ENCODE measurements at regions not wholly inside any gene's neighbourhood (a gene's known extent, or its start where the extent isn't known, plus 50 kb on each side); places are given as distances from the start of the nearest gene placed in this dataset.
"Not testable (repeated sequence)": the region's sequence is repeated elsewhere in the genome, so short reads cannot be mapped to it uniquely, and the experiment has no call there.

DNA sequence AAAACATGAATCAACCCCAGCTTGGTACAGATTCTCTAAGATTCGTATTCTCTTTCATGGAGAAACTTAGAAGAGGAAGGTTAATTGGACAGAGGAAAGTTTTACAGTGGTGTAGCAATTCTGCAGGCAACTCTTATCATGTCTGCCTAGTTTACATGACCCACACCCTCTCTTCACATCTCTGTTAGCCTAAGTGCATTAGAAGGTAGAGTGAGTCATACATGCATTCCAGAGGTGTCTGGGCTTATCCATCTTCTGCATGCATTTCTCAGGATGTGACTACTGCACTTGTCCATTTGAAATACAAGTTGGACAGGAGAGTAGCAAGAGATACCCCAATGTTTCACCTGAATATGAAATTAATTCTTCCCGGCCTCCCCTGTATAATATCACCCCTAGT is 578.4 kb upstream of the NCAM2 start:
- DNase-seq: no peak

GRCh38 chr21:20424943-20425342 is 573.3 kb upstream of the NCAM2 start:
- no peak for DNase-seq

- DNase-seq: no peak
These were observed 572.4 kb upstream of the NCAM2 start for GRCh38 chr21:20425856-20426255.

DNA sequence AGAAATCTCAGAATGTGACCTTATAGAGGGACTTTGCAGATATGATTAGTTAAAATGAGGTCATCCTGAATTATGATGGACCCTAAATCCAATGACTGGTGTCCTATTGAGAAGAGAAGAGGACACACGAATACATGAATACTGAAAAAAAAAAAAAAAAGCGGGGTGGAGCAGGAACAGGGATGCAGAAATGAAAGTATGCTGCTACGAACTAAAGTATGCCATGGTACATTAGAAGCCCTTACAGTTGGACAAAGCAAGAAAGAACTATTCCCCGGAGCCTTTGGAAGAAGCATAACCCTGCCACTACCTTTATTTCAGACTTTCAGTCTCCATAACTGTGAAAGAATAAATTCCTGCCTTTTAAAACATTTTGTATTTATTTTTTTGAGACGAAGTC is 557.9 kb upstream of the NCAM2 start:
- no peak for DNase-seq

DNA sequence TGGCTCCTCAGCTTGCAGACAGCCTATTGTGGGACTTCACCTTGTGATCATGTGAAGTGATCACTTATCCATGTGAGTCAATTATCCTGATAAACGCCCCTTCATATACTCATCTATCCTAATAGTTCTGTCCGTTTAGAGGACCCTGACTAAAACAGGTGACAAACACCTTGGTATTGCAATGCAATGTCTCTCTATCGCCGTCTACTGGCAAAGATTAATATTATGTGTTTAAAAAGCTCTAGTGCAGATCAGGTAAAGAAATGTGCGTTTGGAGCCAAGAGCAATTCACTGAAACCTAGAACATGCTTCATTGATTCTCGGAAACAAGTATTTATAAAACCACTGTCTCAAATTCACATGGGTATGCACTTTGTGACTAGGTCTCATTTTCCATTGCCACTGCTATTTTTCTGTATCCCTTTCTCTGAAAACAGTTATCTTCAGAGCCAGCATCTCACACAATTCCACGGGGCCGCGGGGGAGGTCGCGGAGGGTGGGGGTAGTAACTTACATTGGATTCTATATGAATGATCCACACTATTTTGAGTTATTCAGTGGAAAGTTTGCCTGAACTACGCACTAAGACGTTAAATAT is 554.6 kb upstream of the NCAM2 start:
- DNase-seq: no peak

DNA sequence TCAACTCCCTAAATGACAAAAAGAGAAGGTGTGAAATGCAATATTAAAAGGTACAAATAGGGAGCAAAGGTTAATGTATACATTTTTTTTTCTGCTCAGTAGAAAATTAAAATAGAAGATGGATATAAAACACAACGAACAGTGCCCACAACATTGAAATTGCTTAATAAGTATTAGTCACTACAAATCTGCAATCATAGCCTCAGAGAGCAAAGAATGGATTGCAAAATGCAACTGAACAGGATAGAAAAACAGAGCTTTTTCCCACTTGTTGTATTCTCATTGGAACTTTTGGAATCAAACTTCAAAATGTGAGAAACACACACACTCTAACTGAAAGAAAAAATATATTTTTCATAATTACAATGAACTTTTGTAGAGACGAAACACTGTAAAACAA is 552.2 kb upstream of the NCAM2 start:
- no peak for DNase-seq

DNA sequence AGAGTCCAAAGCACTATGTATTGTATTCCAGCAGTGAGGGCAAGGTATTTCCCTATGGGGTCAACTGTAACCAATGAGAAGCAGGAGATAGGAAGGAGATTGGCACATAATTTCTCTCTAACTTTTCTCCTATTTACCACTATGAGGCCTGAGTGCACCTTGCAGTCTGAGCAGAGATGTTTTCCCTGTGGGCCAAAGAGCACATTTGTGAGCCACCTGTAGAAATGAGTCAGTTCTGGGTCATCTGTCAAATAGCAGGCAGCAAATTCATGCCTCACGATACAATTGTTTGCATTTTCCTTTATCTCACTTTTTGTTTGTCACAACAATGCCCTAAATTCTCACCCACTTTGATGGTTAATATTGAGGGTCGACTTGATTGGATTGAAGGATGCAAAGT is 547.2 kb upstream of the NCAM2 start:
- DNase-seq: peak; percentile 4

DNA sequence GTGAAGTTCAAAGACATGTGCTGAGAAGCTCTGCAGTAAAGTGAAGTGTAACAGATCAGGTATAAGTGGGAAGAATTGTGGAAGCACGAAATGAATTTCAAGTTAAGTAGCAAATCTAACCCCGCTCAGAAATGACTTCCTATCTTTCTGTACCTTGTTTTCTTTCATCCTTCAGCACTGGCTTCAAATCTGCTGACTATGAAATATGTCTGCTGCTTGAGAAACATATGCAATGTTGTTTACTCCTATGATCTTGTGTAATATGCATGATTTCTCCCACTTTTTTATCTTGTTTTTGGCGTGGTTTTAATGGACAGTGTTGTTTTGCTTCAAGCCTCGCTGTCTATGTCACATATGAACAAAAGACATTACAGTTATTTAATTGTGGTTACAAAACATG is 545.3 kb upstream of the NCAM2 start:
- DNase-seq: no peak

DNA sequence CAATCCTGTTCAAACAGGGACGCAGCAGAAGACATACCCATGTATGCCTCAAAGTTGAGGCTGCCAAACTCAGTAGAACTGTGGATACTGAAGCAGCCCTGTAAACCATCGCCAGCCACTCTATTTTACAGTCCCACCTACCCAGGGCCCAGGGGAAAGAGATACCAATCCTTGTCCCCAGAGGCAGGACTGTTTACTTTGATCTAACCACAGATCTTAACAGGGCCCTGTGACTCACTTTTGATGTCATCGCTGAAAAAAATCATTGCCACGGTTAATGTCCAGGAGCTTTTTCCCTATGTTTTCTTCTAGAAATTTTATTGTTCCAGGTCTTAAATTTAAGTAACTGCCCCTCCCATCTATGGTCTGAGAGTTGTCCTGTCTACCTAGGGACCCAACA is 538.4 kb upstream of the NCAM2 start:
- DNase-seq: no peak

GRCh38 chr21:20463362-20463761 is 534.8 kb upstream of the NCAM2 start:
- DNase-seq: no peak

- DNase-seq: no peak
These were observed 528.8 kb upstream of the NCAM2 start for GRCh38 chr21:20469361-20469760.

DNA sequence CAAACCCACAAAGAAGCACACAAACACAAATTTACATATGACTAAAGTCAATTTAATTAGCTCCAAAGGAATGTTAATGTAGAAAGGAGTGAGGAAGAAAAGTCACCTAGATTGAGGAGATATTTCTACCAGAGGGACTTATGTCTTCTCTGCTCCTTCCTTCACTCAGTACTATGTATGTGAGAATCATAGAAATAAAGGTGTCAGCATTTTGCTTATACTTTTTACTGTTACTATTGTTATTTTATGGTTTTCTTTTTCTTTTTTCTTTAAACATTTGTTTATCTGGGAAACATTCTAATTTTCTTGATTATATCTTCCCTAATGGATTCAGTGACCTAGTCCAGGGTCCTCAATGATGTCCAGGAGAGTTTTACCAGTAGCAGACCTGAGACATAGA is 511.9 kb upstream of the NCAM2 start:
- DNase-seq: no peak

DNA sequence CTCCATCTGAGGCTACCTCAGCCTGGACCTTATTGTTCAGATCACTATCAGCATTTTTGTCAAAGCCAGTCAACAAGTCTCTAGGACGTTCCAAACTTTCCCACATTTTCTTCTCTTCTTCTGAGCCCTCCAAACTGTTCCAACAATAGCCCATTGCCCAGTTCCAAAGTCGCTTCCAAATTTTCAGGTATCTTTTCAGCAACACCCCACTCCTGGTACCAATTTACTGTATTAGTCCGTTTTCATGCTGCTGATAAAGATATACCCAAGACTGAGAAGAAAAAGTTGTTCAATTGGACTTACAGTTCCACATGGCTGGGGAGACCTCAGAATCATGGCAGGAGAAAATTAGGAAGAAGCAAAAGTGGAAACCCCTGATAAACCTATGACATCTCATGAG is 495.3 kb upstream of the NCAM2 start:
- not testable (repeated sequence) for DNase-seq

DNA sequence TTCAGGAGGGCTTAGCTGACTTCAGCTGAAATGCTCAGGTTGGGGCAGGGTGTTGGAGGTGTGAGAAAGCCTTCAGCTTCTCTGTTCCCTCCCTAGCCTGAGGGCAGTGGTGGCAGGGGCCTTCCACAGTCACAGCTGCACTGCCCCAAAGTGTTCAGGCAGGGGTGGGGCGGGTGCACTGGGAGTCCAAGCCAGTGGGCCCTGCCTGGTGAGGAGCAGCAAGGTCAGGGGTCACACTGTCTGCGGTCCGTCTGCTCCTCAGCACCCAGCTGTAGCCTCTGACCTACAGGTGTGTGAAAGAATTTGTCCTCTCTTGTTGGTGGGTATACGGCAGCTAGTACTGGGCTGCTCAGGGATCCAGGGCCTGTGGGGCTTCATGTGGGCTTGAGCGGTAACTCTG is 490.4 kb upstream of the NCAM2 start:
- DNase-seq: no peak

GRCh38 chr21:20511216-20511880 is 486.9 kb upstream of the NCAM2 start:
- DNase-seq: peak; percentile 2

GRCh38 chr21:20515446-20515845 is 482.8 kb upstream of the NCAM2 start:
- no peak for DNase-seq

DNA sequence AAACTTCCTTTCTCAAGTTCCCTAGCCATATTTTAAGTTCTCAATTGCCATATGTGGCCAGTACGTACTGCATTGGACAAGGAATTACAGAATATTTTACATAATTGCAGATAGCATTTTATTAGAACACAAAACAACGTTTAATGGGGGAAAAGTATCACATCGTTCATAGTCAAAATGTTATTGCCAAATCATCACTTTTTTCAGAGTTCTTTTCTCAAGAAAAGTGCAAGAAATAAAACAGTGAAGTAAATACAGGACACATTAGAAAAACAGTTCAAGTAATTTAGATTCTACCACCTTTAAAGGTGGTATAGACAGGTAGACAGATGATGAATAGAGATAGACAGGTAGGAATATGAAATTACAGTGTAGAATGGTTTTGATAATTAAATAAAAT is 479.1 kb upstream of the NCAM2 start:
- DNase-seq: no peak

DNA sequence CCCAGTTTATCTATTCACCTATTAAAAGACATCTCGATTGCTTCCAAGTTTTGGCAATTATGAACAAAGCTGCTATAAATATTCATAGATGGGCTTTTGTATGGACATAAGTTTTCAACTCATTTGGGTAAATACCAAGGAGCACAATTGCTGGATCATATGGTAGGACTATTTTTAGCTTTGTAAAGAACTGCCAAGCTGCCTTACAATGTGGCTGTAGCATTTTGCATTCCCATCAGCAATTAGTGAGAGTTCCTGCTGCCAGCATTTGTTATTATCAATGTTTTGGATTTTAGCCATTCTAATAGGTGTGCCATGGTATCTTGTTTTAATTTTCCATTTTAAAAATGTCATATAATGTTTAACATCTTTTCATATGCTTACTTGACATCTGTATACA is 475.6 kb upstream of the NCAM2 start:
- no peak for DNase-seq

GRCh38 chr21:20523191-20523590 is 475.0 kb upstream of the NCAM2 start:
- DNase-seq: no peak

DNA sequence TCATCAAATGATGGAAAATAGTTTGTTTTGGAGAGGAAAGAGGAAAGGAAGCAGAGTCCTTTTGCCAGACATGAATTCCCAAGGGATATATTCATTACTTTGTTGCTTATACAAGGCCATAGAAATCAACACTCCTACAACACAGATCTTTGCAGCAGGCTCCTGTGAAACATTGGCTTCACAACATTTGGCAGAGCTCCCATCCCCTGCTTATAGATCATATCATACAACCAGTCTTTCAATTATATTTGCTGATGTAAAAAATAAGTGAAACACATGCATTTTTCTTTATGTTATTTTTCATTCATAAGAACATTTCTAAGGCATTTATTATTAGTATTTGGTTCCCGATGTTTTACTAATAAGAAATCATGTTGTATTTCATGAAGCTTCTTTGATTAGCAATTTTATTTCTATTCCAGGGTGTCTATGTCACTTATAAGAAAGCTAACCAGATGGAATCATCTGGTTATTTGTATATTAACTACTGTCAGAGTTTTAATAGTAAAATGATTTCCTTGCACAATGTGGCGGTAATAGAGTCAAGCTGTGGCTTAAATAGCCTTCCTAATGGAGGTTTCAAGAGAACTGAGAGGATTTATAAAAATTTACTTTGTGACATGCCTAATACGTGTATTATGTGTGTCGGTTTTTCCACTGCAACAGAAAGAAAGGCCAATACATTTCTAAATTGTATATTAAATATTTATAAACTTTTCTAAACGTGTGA is 470.3 kb upstream of the NCAM2 start:
- DNase-seq: no peak

- DNase-seq: no peak
These were observed 461.1 kb upstream of the NCAM2 start for GRCh38 chr21:20537130-20537529.

GRCh38 chr21:20538039-20538658 is 460.1 kb upstream of the NCAM2 start:
- no peak for DNase-seq

DNA sequence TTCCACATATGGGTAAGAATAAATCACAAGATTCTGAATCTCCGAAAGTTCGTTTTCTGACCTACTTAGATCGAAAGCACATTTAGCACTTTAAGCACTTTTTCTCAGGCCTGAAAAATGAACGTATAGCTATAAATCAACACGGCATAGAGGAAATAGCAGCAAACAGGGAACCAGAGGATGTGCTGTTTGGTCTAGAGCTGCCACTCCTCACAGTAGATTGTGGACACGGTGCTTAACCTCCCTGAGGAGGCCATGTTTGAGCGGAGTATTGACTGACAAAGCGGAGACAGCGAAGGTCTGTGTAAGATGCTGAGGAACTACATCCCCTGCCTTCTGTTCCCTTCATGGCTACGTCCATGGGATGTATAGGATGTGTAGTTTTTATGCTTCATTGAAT is 452.8 kb upstream of the NCAM2 start:
- no peak for DNase-seq

GRCh38 chr21:20551939-20552338 is 446.3 kb upstream of the NCAM2 start:
- no peak for DNase-seq
